Activated CD4-positive, alpha-beta T cell treated with anti-CD3 and anti-CD28 coated beads, Interleukin-10, Interleukin-2, amounts not matched to agents 100 ng/mL and 50 ng/mL, durations not matched to agents 16 hours and 8 hours (primary cell): ENCODE measurements at regions not wholly inside any gene's neighbourhood (a gene's known extent, or its start where the extent isn't known, plus 50 kb on each side); places are given as distances from the start of the nearest gene placed in this dataset.
A peak's percentile ranks its signal among the peaks of the same experiment; 100 is the strongest.

Experiments
- DNase-seq: peaks from one replicate; pipeline ENCODE4 v3.0.0-alpha.2; 2020

DNA sequence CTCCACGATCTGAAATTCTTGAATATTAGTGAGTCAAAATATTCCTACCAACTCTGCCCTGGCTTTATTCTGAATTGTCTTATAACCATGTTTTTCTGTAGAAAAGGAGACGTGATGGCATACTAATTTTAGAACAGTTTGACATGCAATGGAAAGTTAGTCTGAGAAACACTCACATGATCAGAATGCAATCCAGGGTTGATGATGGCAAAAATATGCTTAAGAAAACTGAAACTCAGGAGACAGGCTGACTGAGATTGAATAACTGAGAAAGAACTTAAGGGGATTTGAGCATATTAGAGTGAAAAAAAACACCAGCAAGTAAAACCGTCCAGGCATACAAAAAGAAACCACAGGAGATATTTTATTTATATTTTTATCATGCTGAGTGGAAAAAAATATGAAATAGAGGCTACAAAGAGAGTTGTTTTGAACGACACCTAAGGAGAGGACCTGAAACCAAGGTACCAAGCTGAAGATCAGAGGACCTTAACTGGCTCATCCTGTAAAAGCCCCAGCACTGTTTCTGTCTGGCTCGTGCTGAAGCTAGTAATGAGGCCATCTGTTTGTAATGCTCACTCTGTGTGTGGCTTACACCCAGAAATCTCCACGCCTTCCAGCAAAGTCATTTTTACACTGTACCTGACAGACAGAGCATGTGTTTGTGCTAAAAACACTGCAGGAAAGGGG is 437.2 kb upstream of the PKDCC start:
- DNase-seq = no peak

DNA sequence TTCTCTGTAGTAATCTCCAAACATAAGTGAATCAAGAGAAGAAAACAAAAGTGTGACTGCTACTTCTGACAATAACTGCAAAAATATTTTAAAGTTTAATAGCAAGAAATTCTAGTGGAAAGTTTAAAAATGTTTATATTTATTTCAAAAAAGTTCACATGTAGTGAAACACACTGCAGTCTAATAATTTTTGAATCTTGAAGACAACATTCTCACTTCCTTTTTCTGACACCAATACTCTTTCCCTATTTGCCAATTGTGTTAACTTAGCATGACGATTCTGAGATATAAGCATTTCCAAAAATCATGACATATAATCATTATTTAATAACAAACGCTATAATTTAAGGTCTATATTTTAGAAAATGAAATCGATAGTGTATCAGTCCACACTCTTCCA is 429.1 kb upstream of the PKDCC start:
- no peak for DNase-seq

DNA sequence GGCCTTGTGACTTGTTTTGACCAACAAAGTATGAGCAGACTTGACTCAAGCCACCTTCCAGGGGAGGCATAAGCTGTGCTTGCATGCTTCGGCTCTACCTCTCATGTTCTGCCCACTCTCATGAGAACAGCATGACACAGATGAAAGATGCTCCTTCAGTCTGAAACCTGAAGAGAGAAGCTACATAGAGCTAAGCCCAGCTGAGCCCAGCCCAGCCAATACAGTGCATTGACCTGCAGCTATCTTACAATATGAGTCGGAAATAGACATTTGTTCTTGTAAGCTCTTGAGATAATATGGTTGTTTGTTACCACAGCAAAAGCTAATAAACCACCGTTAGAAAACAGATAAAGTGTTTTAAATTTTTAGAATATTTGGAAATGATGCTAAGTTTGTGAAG is 426.7 kb upstream of the PKDCC start:
- DNase-seq = no peak

DNA sequence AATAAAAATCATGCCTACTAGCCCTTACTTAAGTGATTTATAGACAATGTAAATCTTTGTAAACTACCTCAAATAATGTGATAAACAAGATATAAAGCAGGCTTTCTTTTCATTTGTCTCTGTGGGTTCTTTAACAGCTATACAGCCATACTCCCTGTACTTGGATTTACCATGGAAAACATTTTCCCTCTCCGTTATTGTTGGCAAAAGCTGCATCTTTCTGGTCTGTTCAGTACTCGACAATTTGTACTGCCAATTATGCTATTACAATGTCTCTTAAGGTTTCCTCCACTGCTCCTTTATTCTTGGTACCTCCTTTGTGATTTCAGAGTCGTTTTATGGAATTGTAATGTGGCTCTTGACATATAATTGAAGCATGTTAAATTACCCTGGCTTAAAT is 426.3 kb upstream of the PKDCC start:
- DNase-seq = no peak

DNA sequence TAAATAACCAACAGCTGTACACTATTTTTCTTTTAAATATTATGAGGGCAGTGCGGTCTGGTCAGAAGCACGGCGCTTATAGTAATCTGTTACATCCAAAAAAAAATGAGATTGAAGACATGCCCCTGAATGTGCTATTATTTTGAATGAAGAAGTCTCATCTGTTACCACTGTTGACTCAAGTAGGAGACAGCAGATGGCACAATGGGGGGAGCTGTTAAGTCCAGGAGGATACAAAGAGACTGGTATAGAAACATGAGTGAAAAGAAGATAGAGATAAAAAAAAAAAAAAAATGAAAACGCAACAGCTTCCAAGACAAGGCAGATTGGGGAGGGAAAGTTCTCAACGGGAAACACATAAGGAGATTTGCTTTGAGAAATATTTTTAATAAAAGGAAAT is 425.5 kb upstream of the PKDCC start:
- DNase-seq = no peak

DNA sequence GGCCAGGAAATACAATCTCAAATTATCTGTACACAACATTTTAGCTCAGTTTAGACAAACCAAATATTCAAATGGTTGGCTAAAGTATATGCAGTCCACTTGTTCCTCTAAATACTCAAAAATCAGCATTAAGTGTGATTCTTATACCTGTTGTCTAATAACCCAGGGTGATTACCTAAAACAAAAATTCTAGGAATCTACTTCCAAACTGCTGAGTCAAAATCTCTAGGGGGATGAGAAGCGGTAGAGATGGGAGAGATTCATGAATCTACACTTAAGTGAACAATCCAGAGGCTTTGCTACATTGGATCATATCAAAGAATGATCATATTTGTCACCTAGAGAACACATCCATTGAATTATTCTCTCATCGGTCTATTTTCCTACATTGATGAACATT is 420.9 kb upstream of the PKDCC start:
- no peak for DNase-seq

DNA sequence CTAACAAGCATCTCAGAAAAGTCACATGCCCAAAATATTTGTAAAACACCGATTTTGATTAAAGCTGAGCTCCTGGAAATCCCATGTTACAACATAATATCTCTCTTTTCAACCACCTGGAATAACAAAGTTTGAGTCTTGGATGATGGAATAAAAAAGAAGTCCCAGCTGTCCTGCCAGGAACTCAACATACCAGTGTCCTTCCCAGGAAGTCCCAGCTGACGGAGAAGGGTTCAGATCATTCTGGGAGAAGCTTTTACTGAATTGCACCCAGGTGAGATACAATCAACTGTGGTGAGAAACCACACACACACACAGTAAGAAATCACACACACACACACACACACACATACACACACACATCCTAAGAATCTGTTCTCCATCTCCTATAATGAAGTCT is 413.1 kb upstream of the PKDCC start:
- DNase-seq = no peak

DNA sequence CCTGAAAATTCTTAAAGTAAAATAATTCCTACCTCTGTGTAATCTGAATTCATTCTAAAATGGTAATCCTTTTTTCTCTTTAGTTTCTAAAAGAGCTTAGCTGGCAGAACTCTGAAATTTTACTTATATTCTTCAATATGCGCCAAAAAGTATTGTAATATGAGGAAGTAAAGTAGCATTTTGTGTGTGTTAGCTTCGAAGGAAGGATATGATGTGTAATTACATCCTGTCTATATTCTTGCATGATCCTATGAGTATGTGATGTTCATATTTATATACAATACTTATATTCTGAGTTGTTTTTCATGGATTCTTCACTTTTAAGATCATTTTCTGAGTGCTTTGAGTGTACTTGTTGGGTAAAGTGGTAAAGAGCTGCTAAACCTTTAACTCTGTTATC is 402.9 kb upstream of the PKDCC start:
- DNase-seq = no peak

DNA sequence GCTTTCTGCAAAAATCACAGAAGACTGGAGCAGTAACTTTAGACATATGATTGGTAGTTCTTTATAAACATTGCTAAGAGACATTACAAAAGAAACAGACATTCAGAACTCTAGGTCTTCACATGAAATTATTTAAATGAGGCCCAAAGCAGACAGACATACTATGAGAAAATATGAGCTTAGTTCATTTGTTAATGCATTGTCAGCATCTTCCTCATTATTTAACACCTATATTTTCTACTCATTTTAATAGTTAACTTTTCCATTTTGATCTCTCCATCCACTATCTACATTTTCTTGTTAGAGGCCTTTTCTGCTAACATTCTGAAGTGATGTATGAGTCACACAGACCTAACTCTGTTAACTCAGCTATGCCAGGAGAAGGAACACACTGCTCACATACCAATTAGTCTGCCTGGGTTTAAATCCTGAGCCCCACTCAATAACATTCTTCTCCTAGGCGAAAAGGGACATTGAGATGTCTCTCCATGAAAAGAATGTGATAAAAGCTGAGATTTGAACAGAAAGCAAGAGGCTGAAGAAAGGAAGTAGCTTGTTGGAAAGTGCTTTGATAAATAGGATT is 400.3 kb upstream of the PKDCC start:
- DNase-seq = no peak

DNA sequence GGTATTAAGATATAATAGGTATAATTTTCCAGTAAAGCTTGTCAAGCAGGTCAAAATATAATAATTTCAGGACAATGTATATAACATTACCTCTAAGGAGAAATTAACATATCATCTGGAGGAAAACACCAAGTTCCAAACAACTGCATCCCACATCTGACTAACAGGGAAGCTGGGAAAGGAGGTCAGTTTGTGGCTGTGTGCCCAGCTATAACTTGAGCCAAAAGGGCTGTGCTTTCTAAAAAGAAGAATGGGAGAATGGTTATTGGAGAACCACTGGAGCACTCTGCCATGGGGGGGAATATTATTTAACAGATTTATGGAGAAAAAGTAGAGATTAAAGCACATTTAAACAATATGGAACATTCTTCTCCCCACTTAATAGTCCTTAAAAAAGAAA is 390.6 kb upstream of the PKDCC start:
- DNase-seq = no peak

DNA sequence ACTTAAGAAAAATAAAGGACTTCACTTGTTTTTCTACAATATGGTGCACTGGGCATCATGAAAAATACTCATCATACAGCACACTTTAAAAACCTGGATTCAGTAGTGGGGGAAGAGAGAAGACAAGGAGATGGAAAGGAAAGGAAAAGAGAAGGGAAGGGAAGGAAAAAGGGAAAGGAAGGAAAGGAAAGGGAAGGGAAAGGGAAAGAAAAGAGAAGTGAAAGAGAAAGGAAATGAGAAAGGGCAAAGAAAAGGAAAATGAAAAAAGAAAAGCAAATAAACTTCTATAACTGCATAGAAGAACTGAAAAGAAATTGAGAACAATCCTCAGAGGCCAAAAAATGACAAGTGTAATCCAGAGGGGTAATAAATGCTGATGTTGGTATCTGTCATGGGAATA is 388.1 kb upstream of the PKDCC start:
- no peak for DNase-seq

DNA sequence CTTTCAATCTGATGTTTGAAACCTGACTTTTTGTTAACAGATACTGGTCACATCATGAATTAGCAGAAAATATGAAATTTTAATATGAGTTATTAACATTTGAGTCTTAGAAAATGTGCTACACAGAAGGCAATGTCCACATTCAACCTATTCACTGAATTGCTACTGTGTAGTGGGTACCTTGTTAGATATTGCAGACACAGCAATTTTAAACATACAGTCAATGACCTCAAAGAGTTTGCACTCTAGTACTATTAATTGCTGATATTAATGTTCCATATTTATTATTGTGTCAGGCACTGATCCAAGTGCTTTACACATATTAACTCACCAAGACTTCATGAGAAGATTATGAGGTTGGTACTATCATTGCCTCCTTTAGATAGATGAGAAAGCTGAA is 385.4 kb upstream of the PKDCC start:
- no peak for DNase-seq

DNA sequence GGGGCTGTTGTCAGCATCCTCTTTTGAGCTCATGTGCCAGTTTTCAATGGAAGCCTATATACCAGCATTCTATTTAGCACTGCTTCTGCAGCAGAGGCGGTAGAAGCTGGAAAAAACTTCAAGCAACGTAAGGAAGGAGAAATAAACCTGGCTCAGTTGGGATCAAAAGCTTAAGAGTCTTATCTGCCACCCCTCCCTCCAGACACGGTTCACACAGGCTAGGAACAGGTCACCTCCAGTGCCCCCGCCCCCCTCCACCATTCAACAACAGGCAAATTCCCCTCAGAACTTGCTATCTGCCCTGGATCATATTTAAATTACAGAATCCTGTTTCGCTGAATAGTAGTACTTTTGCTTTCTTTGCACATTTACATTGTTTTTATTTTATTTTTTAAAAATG is 384.8 kb upstream of the PKDCC start:
- no peak for DNase-seq

DNA sequence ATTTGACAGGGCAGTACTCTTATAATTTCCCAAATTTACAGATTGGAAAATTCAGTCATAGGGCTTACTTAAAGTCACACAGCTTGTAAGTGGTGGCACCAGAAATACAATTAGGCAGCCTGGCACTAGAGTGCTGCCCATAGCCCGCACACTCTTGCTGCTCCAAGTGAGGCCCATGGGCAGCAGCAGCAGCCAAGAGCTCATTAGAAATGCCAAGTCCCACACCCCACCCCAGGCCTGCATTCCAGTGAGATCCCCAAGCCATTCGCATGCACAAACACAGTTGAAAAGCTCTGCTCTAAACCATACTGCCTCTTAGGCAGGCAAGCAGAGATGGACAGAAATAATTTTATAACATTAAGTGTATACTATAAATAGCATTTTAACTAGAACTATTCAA is 379.3 kb upstream of the PKDCC start:
- no peak for DNase-seq

DNA sequence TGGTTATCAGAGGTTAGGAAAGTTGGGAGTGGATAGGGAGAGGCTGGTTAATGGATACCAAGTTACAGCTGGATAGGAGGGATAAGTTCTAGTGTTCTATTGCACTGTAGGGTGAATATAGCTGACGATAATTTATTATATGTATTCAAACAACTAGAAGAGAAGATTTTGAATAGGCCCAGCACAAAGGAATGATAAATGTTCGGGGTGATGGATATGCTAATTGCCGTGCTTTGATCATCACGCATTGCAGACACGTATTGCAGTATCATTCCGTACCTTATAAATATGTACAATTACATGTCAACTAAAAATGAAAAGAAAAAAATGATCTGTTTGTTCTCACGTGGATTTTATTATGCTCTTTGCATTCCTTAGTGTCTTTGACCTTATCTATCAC is 369.2 kb upstream of the PKDCC start:
- no peak for DNase-seq

DNA sequence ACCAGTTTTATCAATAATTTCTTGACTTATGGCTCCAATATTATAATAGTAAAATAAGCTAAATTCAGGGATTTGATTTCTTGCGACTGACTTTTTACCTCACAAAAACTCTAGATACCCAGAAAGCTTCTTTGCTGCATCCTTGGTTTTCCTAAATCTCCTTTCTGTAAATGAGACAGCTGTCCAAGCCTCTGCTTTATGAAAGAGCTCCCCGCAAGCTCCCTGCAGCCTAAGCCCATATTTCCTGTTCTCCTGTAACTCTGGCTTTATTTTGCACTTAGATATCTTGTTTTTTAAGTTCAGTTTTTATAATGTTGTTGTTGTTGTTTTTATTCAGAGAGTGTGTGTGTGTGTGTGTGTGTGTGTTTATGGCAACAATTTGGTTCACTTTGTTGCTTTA is 361.7 kb upstream of the PKDCC start:
- no peak for DNase-seq

DNA sequence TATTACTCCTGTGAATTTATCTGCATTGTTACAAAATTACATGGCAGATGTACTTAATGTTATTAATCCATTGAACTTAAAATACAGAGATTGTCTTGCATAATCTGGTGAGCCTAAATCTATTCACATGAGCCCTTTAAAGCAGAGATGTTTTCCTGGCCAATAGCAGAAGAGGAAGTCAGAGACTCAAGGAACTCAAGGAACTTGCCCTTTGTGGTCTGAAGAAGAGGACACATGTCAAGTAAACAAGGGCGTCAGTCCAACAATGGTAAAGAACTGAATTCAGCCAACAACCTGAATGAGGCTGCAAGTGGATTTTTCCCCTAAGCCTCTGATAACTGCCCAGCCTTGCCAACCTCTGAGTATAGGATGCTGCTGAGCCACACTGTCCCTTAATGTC is 356.3 kb upstream of the PKDCC start:
- DNase-seq = no peak

DNA sequence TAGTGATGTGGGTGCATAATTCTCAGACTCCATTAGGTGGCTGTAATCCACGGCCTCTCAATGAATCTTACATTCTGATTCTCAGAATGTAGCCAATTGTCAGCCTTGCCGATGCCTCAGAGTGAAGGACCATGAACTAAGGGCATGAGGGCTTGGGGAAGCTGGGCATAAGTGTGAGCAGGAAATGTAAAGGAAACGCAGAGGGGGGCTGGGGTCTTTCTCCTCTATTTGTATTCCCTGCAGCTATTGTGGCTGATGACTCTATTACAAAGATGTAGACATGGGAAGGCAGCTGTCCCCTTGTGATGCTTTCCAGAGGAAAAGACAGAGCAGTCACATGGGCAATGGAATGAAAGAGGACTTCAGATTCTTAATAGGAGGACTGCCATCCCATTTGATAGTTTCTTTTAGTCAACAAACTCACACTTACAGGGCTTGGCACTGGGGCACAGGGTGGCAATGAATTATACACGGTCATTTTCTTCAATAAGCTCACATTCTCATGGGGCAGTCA is 353.2 kb upstream of the PKDCC start:
- DNase-seq = no peak

DNA sequence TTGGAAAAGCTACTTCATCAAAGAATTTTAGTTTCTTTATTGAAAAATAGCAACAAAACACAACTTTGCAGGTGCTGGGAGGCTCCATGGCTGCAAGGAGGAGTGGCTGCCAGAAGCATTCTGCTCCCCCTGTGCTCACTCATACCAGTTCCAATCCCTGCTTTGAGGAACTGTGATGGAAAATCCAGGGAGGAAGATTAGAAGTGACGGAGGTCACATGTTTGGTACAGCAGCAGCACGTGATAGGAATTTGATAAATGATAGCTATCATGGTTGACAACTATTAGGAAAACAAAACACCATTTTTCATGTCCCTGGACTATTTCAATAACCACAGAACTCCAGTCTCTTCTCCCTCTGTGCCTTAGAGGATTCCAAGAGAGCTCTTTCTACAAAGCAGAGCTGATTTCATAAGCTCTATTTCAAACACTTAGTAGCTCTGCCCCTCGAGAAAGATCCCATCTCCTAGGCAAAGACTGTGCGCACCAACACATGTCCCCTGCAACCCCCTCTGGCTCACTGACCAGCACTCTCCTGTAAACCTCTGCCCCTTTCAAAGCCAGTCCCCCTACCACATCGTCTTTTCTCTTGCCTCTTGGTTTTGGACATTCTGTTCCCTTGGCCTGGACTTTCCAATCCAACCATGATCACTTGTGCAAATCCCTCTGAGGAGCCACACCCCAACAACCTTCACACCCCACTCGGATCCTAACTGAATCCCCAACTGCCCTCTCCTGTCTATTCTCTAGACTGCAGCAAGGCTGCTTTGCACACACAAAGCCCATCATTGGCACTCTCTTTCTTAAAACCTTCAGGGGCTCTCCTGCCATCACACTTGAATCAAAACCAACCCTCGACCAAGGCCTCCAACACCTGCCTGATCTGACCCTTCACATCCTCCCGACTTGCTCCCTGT is 352.4 kb upstream of the PKDCC start:
- no peak for DNase-seq

DNA sequence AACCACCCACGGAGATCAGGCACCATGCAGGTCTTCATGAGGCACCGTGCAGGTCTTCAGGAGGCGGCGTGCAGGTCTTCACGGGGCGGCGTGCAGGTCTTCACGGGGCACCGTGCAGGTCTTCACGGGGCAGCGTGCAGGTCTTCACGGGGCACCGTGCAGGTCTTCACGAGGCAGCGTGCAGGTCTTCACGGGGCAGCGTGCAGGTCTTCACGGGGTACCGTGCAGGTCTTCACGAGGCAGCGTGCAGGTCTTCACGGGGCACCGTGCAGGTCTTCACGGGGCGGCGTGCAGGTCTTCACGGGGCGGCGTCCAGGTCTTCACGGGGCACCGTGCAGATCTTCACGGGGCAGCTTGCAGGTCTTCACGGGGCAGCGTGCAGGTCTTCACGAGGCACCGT is 350.4 kb upstream of the PKDCC start:
- DNase-seq = no peak

DNA sequence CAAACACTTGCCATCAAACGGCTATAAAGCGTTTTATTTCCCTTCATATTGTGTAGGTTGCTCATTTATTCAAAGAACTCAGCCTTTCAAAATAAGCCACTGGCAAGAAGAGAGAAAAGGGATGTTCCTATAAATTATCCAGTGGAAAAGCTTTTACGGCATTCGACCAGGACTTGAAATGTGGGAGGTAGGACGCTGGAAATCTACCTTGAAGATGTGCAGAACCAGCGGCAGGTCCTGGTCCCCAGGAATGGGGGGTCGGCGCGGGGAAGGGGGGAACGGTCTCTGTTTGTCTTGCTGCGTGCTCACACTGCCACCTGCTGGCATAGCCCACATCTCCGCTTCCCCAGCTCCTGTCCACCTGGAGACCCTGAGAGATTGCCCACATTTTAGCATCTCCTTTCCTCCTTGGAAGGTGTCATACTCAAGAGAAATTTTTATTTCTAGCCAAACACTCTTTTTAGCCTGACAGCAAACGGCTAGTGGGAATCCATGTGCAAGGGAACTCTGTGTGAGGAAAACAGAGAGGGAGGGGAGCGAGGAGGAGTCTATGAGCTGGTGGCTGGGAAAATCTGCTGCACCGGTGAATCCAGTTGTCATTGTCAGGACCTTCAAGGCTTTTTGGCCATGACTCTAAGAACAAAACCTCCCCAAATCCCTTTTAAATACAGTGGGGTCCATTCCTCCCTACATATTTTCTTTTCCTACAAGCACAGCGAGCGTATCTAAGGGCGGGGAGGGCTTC is 349.0 kb upstream of the PKDCC start:
- DNase-seq = peak; percentile 13

DNA sequence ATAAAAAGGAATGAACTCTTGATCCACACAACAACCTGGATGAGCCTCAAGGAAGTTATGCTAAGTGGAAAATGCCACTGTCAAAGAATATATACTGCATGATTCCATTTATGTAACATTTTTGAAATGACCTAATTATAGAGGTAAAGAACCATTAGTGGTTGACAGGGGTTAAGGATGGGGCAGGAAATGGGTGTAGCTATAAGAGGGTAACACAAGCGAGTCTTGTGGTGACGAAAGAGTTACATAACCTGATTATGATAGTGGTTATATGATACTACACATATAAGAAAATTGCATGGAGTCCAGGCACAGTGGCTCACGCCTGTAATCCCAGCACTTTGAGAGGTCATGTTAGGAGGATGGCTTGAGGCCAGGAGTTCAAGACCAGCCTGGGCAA is 346.6 kb upstream of the PKDCC start:
- DNase-seq = no peak

DNA sequence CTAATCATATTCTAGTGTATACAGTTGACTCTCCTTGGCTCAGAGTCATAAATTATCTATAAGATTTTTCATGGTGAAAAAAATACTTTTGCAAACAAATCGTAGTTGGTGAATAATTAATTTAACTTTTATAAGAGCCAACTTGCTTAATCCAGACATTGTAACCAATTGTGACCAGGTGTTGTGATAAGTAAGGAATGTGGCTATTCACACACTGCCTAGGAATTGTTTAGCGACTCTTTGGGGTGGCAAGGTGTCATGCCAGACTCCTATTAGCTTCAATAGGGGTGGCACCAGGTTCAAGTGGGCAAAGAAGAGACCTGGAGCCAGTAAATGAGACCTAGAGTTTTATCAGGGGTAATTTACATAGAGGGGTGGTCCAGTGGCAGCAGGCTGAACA is 344.7 kb upstream of the PKDCC start:
- DNase-seq = no peak
